Panc1 (cell line): ENCODE measurements at regions not wholly inside any gene's neighbourhood (a gene's known extent, or its start where the extent isn't known, plus 50 kb on each side); places are given as distances from the start of the nearest gene placed in this dataset.

Experiments
- REST ChIP-seq, 2 experiments: IDR thresholded peaks; 2 replicates each; pipeline ENCODE4 v1.6.1; 2011 to 2012; ENCODE audit warnings: low read depth in 2 of 2, control low read depth in 1 of 2, low read length in 1 of 2, mild to moderate bottlenecking in 1 of 2, moderate library complexity in 1 of 2; ENCODE audit not compliant: insufficient read depth in 1 of 2
- SIN3A ChIP-seq: IDR thresholded peaks from 2 replicates; pipeline ENCODE4 v1.6.1; 2012; ENCODE audit warnings: low read depth, mild to moderate bottlenecking, low read length, moderate library complexity, borderline replicate concordance; ENCODE audit not compliant: insufficient read depth
- TF ChIP-seq, protein P1 (sequence below): fragments of 450-650 bp; IDR thresholded peaks from 2 replicates; pipeline ENCODE4 v1.5.1; 2017; ENCODE audit warnings: mild to moderate bottlenecking

DNA sequence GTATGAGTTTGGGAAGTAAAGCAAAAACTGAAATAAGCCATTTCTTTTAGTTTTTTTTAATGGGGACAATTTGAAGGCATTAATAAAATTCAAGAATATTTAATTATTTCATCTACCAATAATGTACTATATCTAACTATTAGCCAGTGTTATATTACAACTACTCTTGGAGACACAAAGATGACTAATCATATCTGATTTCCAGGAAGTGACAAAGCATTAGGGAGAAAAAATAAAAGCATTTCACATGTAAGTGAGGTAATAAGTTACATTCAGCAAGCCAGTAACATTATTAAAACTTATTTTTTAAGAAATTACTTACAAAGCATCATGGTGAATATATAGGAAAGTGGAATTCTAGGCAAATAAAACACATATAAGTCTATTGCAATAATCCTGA is 781.3 kb upstream of the NRXN1 start:
- TF ChIP-seq, protein P1, sequence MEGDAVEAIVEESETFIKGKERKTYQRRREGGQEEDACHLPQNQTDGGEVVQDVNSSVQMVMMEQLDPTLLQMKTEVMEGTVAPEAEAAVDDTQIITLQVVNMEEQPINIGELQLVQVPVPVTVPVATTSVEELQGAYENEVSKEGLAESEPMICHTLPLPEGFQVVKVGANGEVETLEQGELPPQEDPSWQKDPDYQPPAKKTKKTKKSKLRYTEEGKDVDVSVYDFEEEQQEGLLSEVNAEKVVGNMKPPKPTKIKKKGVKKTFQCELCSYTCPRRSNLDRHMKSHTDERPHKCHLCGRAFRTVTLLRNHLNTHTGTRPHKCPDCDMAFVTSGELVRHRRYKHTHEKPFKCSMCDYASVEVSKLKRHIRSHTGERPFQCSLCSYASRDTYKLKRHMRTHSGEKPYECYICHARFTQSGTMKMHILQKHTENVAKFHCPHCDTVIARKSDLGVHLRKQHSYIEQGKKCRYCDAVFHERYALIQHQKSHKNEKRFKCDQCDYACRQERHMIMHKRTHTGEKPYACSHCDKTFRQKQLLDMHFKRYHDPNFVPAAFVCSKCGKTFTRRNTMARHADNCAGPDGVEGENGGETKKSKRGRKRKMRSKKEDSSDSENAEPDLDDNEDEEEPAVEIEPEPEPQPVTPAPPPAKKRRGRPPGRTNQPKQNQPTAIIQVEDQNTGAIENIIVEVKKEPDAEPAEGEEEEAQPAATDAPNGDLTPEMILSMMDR = no peak
- TF ChIP-seq SIN3A (no peak), REST (IDR thresholded peaks at IDR 0.05; ENCODE audit: insufficient read depth in 1 of 2, low read depth in 2 of 2, low read length in 1 of 2) (no peak)
